ENCODE measurements at regions not wholly inside any gene's neighbourhood (a gene's known extent, or its start where the extent isn't known, plus 50 kb on each side); places are given as distances from the start of the nearest gene placed in this dataset.

DNA sequence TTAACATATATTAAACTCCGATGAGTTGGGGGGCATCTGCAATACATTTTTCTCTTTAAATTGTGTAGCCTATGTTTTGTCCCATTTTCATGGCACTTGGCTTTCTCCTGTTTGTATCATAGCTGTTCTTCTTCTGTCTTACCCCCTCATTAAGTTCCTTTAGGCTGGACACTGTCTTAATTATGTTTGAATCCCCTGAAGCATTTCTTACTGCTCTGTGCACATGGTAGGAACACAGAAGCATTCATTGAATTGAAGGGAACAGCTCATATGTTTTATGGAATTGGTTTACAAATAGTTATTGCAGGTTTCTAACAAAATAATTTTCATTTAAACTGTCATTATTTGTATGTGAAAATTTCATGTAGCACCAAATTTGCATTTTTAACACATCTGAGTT, 176.8 kb downstream of the TANC2 start:
- TF ChIP-seq ZFX (IDR thresholded peaks at IDR 0.05) = no peak
- TF ChIP-seq, protein P1, sequence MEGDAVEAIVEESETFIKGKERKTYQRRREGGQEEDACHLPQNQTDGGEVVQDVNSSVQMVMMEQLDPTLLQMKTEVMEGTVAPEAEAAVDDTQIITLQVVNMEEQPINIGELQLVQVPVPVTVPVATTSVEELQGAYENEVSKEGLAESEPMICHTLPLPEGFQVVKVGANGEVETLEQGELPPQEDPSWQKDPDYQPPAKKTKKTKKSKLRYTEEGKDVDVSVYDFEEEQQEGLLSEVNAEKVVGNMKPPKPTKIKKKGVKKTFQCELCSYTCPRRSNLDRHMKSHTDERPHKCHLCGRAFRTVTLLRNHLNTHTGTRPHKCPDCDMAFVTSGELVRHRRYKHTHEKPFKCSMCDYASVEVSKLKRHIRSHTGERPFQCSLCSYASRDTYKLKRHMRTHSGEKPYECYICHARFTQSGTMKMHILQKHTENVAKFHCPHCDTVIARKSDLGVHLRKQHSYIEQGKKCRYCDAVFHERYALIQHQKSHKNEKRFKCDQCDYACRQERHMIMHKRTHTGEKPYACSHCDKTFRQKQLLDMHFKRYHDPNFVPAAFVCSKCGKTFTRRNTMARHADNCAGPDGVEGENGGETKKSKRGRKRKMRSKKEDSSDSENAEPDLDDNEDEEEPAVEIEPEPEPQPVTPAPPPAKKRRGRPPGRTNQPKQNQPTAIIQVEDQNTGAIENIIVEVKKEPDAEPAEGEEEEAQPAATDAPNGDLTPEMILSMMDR (conservative IDR thresholded peaks at IDR 0.05) = no peak
- no peak overlapping the region for H3K27ac ChIP-seq

DNA sequence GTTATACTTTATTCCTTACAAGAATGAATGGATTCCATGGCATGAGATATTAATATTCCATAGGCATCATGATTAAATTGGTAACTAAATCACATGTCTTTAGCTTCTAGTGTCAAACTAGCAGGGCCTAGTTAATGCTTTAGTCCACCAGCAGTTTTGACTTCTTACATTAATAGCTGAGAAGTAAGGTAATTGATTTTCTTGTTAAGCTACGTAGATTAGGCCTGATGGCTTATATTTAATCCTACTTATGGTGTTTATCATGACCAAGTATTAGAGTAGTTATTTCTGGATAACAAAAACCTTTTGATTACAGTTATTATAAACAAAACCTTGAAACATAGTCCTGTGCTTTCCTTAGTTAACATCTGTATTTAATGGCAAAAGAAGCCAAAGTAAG, 184.5 kb downstream of the TANC2 start:
- no peak overlapping the region for H3K27ac ChIP-seq
- TF ChIP-seq, protein P1 (conservative IDR thresholded peaks at IDR 0.05) = no peak
- no peak for TF ChIP-seq ZFX (IDR thresholded peaks at IDR 0.05)

DNA sequence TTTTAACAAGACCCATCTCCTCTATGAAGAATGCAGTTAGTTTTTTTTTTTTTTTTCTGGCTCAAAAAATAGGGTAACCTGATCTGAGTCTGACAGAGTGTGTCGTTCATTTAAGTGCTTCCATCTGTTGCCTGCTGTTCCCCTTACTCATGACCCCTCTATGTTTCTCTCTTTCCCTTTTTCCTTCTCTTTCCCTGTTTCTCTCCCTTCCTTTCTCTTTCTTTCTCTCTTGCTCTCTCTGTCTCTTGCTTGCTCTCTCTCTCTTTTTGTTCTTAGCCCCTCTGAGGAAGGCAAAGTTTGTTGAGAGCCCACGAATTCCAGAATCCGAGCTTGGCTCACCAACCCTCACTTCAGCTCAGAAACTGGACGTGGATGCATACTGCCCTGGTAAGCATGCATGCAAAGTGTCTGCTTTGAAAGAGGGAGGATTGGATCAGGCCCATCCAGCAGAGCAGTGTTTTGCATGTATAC, 185.0 kb downstream of the TANC2 start:
- no peak overlapping the region for H3K27ac ChIP-seq
- TF ChIP-seq, protein P1 (conservative IDR thresholded peaks at IDR 0.05) = no peak
- TF ChIP-seq ZFX (IDR thresholded peaks at IDR 0.05) = no peak

DNA sequence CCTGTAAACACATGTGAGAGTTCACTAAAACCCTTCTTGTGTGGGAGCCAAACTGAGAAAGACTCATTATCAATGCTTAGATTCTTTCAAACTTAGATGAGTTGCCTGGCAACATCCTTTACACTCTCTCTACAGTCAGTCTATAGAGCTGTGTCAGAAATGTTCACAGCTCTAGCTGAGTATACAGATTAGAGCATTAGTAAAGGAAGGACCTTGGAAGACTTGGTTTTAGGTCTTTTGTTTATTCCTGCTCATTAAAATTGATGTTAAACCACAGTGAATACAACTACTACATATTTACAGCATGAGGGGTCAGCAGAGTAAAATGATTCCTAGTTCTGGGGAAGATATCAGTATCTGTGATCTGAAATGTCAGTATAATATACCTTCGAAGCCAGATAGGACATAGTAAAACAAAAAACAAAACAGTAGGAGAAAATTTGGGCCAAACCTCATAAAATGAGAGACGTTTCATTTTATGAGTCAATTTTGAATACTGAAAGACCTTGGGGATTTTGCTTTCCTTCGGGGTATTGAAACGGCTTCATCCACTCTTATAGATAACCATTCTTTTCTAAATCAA, 186.0 kb downstream of the TANC2 start:
- TF ChIP-seq, protein P1 (conservative IDR thresholded peaks at IDR 0.05) = no peak
- no peak for TF ChIP-seq ZFX (IDR thresholded peaks at IDR 0.05)

DNA sequence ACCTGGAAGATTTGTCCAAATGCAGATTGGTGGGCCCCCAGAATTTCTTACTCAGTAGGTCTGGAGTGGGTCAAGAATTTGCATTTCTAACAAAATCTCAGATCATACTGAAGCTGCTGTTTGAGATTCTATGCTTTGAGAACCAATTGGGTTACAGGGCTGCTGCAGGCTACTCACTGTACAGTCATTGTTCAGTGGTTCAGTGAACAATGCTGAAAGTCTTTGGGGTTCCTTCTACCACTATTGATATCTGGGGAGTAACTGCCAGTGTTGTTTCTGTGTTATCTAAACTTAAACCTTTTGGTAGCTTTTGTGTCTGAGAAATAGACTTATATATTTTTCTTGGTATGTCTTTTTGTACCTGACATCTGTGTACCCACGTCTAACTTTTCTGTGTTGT, 187.5 kb downstream of the TANC2 start:
- TF ChIP-seq ZFX (IDR thresholded peaks at IDR 0.05) = no peak
- TF ChIP-seq, protein P1 (conservative IDR thresholded peaks at IDR 0.05) = no peak
- H3K27ac ChIP-seq = no peak overlapping the region

More for the DNA sequence above, 186.0 kb downstream of the TANC2 start:
- no peak overlapping the region for H3K27ac ChIP-seq

DNA sequence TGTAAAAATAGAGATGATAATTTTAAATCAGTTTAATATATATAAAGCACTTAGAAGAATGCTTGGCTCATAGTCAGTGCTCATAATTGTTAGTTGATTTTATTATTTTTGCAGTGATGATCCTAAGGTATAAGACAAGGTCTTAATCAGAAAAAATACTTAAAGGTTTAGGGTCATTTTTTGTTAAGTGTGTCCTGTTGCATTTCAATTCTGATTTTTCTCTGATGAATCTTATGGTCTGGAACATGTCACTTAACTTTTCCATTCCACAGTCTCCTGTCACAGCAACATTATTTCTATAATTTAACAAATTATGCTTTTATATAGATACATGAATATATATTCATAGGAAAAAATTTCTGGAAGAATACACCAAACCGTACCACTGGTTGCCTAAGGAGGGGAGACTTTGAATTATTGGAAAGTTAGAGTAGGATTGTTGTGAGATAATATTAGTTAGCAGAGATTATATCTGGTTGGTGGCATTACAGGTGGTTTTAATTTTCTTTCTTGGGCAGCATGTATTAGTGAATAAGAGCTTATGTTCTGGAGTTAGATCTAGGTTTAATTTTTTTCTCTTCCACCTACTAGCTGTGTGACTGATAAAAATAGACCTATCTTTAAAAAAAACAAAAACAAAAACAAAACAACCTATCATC, 188.7 kb downstream of the TANC2 start:
- TF ChIP-seq ZFX (IDR thresholded peaks at IDR 0.05) = no peak
- TF ChIP-seq, protein P1 (conservative IDR thresholded peaks at IDR 0.05) = no peak
- H3K27ac ChIP-seq = no peak overlapping the region

DNA sequence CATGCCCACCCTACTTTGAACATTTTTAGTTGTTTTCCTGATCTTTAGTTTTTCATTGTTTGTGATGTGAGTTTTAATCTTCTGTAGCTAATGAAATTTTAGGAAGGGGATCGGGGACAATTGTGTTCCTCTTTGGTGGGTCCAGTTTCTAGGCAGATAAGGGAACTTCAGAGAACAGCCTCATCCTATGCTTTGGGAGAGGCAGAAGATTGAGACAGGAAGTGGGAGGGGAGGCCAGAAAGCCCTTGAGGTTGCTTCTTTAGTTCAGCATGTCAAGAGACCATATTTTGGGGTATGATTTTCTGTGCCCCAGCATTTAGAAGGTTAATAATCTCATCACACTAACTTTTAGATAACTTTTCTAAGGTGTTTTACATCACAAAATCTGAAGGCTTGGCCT, 191.0 kb downstream of the TANC2 start:
- H3K27ac ChIP-seq = no peak overlapping the region
- TF ChIP-seq ZFX (IDR thresholded peaks at IDR 0.05) = no peak
- TF ChIP-seq, protein P1 (conservative IDR thresholded peaks at IDR 0.05) = no peak

Data from C4-2B (cell line).